PC-3 (cell line): ENCODE measurements at regions not wholly inside any gene's neighbourhood (a gene's known extent, or its start where the extent isn't known, plus 50 kb on each side); places are given as distances from the start of the nearest gene placed in this dataset.

Source experiments
- EZH2 ChIP-seq: fragments of 300-600 bp; sonication (generic); IDR thresholded peaks from one replicate; pipeline ENCODE4 v1.6.1; 2017; ENCODE audit warnings: antibody characterized with exemption, mild to moderate bottlenecking, low read length; ENCODE audit not compliant: unreplicated experiment
- TF ChIP-seq, protein P1 (sequence below): fragments of 300-600 bp; sonication (generic); conservative IDR thresholded peaks from 2 replicates; pipeline ENCODE4 v1.5.1; 2017; ENCODE audit warnings: antibody characterized with exemption, low read depth, mild to moderate bottlenecking, low read length

DNA sequence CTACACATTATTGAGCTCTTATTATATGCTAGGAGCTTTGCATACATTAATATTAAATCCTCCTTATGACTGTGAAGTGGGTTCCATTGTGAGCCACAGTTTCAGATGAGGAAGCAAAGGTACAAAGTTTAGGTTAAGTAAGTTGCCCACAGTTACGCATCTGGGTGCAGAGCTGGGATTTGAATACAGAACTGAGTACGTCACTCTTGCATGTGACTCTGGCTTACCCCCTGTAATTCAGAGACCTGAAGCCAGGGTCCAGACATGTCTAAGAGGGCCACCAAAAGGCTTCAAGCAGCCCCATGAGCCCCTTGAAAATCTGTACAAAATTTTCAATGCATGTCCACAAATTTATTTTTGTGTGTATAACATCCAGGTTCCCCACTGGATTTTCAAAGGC lies 71.8 kb downstream of the KLF15 start:
- TF ChIP-seq, protein P1, sequence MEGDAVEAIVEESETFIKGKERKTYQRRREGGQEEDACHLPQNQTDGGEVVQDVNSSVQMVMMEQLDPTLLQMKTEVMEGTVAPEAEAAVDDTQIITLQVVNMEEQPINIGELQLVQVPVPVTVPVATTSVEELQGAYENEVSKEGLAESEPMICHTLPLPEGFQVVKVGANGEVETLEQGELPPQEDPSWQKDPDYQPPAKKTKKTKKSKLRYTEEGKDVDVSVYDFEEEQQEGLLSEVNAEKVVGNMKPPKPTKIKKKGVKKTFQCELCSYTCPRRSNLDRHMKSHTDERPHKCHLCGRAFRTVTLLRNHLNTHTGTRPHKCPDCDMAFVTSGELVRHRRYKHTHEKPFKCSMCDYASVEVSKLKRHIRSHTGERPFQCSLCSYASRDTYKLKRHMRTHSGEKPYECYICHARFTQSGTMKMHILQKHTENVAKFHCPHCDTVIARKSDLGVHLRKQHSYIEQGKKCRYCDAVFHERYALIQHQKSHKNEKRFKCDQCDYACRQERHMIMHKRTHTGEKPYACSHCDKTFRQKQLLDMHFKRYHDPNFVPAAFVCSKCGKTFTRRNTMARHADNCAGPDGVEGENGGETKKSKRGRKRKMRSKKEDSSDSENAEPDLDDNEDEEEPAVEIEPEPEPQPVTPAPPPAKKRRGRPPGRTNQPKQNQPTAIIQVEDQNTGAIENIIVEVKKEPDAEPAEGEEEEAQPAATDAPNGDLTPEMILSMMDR = no peak
- no peak for TF ChIP-seq EZH2
